BLaER1 (cell line): ENCODE measurements at regions not wholly inside any gene's neighbourhood (a gene's known extent, or its start where the extent isn't known, plus 50 kb on each side); places are given as distances from the start of the nearest gene placed in this dataset.

Source experiments
- H3K27ac ChIP-seq: shearing (Covaris generic); formaldehyde crosslinking; 2 replicates; pipeline ENCODE4 v1.8.1; 2022
- H3K27me3 ChIP-seq: shearing (Covaris generic); formaldehyde crosslinking; 2 replicates; pipeline ENCODE4 v1.8.1; 2022
- H3K36me3 ChIP-seq: shearing (Covaris generic); formaldehyde crosslinking; 2 replicates; pipeline ENCODE4 v1.8.1; 2022
- H3K4me1 ChIP-seq: shearing (Covaris generic); formaldehyde crosslinking; 2 replicates; pipeline ENCODE4 v1.8.1; 2022
- H3K4me2 ChIP-seq: shearing (Covaris generic); formaldehyde crosslinking; 2 replicates; pipeline ENCODE4 v1.8.1; 2022
- H3K4me3 ChIP-seq: shearing (Covaris generic); formaldehyde crosslinking; 2 replicates; pipeline ENCODE4 v1.8.1; 2022
- H3K9ac ChIP-seq: shearing (Covaris generic); formaldehyde crosslinking; 2 replicates; pipeline ENCODE4 v1.8.1; 2022
- H3K9me3 ChIP-seq: shearing (Covaris generic); formaldehyde crosslinking; 2 replicates; pipeline ENCODE4 v1.8.1; 2022
- H4K20me1 ChIP-seq: shearing (Covaris generic); formaldehyde crosslinking; 2 replicates; pipeline ENCODE4 v1.8.1; 2022
- Cebpa-rat ChIP-seq: shearing (Covaris generic); IDR thresholded peaks from 2 replicates; pipeline ENCODE4 v1.8.1; 2022

DNA sequence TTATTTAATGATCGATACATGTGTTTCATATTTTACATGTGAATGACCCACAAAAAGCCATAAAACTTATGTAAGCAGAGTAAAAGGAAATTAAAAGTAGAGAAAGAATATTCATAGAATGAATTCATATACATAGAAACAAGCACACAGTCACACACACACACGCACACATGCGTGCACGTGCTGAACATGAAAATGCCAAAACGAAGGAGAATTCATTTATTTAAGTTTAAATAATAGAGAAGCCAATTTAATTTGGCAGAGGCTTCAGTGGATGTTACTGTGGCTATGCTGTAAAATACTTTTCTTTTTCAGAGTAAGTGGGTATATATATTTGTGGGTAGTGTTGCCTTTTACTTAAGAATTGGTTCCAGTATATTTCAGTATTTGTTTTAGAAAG lies 145.0 kb upstream of the C21orf91 start:
- H3K9me3 ChIP-seq = no peaks in the 10 kb centered on the region
- no peaks in the 10 kb centered on the region for H4K20me1 ChIP-seq
- TF ChIP-seq Cebpa-rat = no peak
- no peak overlapping the region for H3K27ac ChIP-seq
- no peak overlapping the region for H3K9ac ChIP-seq
- no peak overlapping the region for H3K4me2 ChIP-seq
- no peaks in the 10 kb centered on the region for H3K36me3 ChIP-seq
- H3K27me3 ChIP-seq = no peaks in the 10 kb centered on the region
- no peak overlapping the region for H3K4me3 ChIP-seq
- H3K4me1 ChIP-seq = no peaks in the 10 kb centered on the region

DNA sequence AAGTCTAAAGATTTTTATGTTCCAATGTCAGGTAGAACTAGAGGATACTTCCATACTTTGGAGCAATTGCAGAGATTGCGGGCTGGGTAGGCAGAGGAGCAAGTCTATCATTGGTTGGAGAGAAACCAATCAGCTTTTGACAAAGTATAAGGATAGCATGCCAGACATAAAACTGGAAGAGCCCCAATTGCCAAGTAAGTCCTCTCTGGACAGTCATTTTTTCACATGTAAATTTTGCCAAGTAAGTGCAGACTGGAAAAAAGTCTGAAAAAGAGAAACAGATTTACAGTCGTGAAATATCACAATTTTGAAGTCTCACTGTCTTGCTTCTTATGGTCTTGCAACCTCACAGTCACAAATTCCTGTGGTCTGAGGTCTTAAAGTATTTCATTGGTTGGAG lies 131.4 kb upstream of the C21orf91 start:
- H3K4me2 ChIP-seq = no peak overlapping the region
- H4K20me1 ChIP-seq = no peaks in the 10 kb centered on the region
- H3K36me3 ChIP-seq = no peaks in the 10 kb centered on the region
- H3K9me3 ChIP-seq = no peaks in the 10 kb centered on the region
- no peaks in the 10 kb centered on the region for H3K4me1 ChIP-seq
- no peak for TF ChIP-seq Cebpa-rat
- no peak overlapping the region for H3K9ac ChIP-seq
- no peak overlapping the region for H3K4me3 ChIP-seq
- no peak overlapping the region for H3K27ac ChIP-seq
- no peaks in the 10 kb centered on the region for H3K27me3 ChIP-seq

- Histone ChIP-seq H3K27ac (no peak overlapping the region), H3K4me2 (no peak overlapping the region), H4K20me1 (no peaks in the 10 kb centered on the region), H3K27me3 (no peaks in the 10 kb centered on the region), H3K4me3 (no peak overlapping the region), H3K9ac (no peak overlapping the region), H3K4me1 (no peaks in the 10 kb centered on the region), H3K9me3 (peaks cover 6% of the 10 kb centered on the region; the same call in 1 of the 2 replicates), H3K36me3 (no peaks in the 10 kb centered on the region)
- no peak for TF ChIP-seq Cebpa-rat
These were observed 130.3 kb upstream of the C21orf91 start for GRCh38 chr21:17949421-17949820.

GRCh38 chr21:17947531-17947930 lies 128.4 kb upstream of the C21orf91 start:
- H3K4me2 ChIP-seq = no peak overlapping the region
- H4K20me1 ChIP-seq = no peaks in the 10 kb centered on the region
- no peak overlapping the region for H3K27ac ChIP-seq
- no peak overlapping the region for H3K9ac ChIP-seq
- no peak for TF ChIP-seq Cebpa-rat
- peaks cover 6% of the 10 kb centered on the region; the same call in 1 of the 2 replicates for H3K9me3 ChIP-seq
- no peaks in the 10 kb centered on the region for H3K27me3 ChIP-seq
- no peak overlapping the region for H3K4me3 ChIP-seq
- no peaks in the 10 kb centered on the region for H3K36me3 ChIP-seq
- H3K4me1 ChIP-seq = no peaks in the 10 kb centered on the region

DNA sequence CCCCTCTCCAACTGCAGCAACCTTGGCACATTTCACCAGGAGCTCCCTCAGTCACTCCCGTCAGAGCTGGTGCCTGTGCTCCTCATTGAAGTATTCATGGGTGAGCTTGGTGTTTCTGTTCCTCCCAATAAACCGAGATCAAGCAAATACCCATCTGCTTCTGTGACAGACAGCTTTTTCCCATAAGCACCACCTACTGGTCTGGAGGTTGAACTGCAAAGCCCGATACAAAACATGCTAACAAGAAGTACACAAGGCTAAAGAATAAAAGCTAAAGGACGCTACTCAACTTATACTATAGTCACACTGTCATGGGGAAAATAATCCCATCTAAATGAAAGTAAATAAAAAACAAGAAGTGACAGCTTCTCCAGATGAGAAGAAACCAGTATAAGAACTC lies 111.9 kb upstream of the C21orf91 start:
- Histone ChIP-seq H3K4me3 (no peak overlapping the region), H3K27me3 (no peaks in the 10 kb centered on the region), H3K9me3 (no peaks in the 10 kb centered on the region; the same call in 1 of the 2 replicates), H4K20me1 (no peaks in the 10 kb centered on the region), H3K9ac (no peak overlapping the region), H3K4me1 (no peaks in the 10 kb centered on the region), H3K27ac (no peak overlapping the region), H3K36me3 (no peaks in the 10 kb centered on the region), H3K4me2 (no peak overlapping the region)
- no peak for TF ChIP-seq Cebpa-rat

GRCh38 chr21:17930093-17930492 lies 110.9 kb upstream of the C21orf91 start:
- no peak overlapping the region for H3K9ac ChIP-seq
- H3K4me2 ChIP-seq = no peak overlapping the region
- TF ChIP-seq Cebpa-rat = no peak

DNA sequence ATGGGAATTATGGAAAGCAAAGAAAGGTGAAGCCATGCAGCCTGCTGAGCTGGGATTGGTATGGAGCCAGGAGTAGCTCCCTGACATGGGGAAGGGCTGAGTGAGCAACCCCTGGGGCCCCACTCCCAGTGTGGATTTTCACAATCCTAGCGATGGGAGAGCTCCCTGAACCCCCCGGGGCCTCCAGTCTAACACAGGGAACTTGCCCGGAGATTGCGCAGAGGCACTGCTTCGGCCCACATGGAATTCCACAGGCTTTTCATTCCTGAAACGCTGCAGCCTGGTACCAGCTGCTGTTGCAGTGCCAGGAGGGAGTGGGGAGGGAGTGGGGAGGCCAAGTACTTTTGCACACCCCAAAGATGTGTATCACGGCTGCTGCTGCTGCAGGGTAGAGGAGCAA lies 110.4 kb upstream of the C21orf91 start:
- Histone ChIP-seq H3K9me3 (no peaks in the 10 kb centered on the region; the same call in 1 of the 2 replicates), H3K4me1 (no peaks in the 10 kb centered on the region), H3K4me2 (no peak overlapping the region), H3K36me3 (no peaks in the 10 kb centered on the region), H4K20me1 (no peaks in the 10 kb centered on the region), H3K27me3 (no peaks in the 10 kb centered on the region), H3K27ac (no peak overlapping the region), H3K4me3 (no peak overlapping the region), H3K9ac (no peak overlapping the region)
- TF ChIP-seq Cebpa-rat = no peak

More at GRCh38 chr21:17930093-17930492, 110.9 kb upstream of the C21orf91 start:
- H3K4me3 ChIP-seq = no peak overlapping the region
- no peaks in the 10 kb centered on the region; the same call in 1 of the 2 replicates for H3K9me3 ChIP-seq
- no peaks in the 10 kb centered on the region for H4K20me1 ChIP-seq
- H3K27ac ChIP-seq = no peak overlapping the region
- no peaks in the 10 kb centered on the region for H3K4me1 ChIP-seq
- no peaks in the 10 kb centered on the region for H3K27me3 ChIP-seq
- H3K36me3 ChIP-seq = no peaks in the 10 kb centered on the region

- H3K9me3 ChIP-seq = peaks cover under 1% of the 10 kb centered on the region; the same call in 1 of the 2 replicates
- no peaks in the 10 kb centered on the region for H3K4me1 ChIP-seq
- no peaks in the 10 kb centered on the region for H4K20me1 ChIP-seq
- no peaks in the 10 kb centered on the region for H3K36me3 ChIP-seq
- no peak overlapping the region for H3K4me3 ChIP-seq
- H3K27ac ChIP-seq = no peak overlapping the region
- H3K9ac ChIP-seq = no peak overlapping the region
- no peak for TF ChIP-seq Cebpa-rat
- H3K4me2 ChIP-seq = no peak overlapping the region
- H3K27me3 ChIP-seq = no peaks in the 10 kb centered on the region
These were observed 106.7 kb upstream of the C21orf91 start for GRCh38 chr21:17925899-17926298.

DNA sequence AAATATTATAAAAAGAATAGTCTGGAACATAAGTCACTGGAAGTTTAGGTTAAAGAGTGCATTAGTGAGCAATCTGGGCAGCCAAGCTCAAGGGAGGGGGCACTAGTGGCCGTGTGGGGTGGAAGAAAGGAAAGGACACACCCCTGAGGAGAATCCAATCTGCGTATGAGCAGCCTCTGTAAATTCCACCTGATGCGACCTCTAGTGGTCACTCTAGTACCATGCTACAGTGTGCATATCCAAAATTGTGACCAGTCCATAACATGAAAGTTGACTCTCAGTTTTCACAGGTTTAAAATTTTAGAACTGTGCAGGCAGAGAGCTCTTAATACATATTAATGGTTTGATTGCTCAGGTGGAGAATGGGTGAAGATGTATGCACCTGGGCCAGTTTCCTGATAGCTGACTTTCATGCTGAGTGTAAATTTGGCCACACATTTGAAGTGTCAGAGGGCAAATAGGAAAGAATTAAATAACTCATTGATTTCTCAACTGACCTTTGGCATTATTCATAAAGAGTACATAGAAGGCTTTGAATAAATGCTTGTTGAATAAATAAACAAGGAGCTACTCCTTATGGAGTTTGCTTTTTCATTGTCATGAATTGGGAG lies 105.9 kb upstream of the C21orf91 start:
- H3K9ac ChIP-seq = no peak overlapping the region
- H3K36me3 ChIP-seq = no peaks in the 10 kb centered on the region
- H4K20me1 ChIP-seq = no peaks in the 10 kb centered on the region
- H3K4me3 ChIP-seq = no peak overlapping the region
- TF ChIP-seq Cebpa-rat = no peak
- H3K4me1 ChIP-seq = no peaks in the 10 kb centered on the region
- H3K27ac ChIP-seq = no peak overlapping the region
- H3K27me3 ChIP-seq = no peaks in the 10 kb centered on the region
- peaks cover 8% of the 10 kb centered on the region; the same call in 1 of the 2 replicates for H3K9me3 ChIP-seq
- no peak overlapping the region for H3K4me2 ChIP-seq

- TF ChIP-seq Cebpa-rat = no peak
- no peaks in the 10 kb centered on the region for H3K4me1 ChIP-seq
- no peak overlapping the region for H3K4me2 ChIP-seq
- H3K9me3 ChIP-seq = peaks cover 30% of the 10 kb centered on the region
- H3K9ac ChIP-seq = no peak overlapping the region
- no peak overlapping the region for H3K27ac ChIP-seq
- H3K36me3 ChIP-seq = no peaks in the 10 kb centered on the region
- H3K27me3 ChIP-seq = no peaks in the 10 kb centered on the region
- no peak overlapping the region for H3K4me3 ChIP-seq
- no peaks in the 10 kb centered on the region for H4K20me1 ChIP-seq
These were observed 102.7 kb upstream of the C21orf91 start for GRCh38 chr21:17921579-17922530.
